ENCODE measurements at regions not wholly inside any gene's neighbourhood (a gene's known extent, or its start where the extent isn't known, plus 50 kb on each side); places are given as distances from the start of the nearest gene placed in this dataset.

- TF ChIP-seq POLR2A (IDR thresholded peaks at IDR 0.05; ENCODE audit: low read length) (no peak), GATA1 (IDR thresholded peaks at IDR 0.05; ENCODE audit: low read depth, low read length) (no peak)
These were observed 143.7 kb upstream of the ZFHX3 start for GRCh38 chr16:73191660-73192046.
